OCI-LY3 (cell line): ENCODE measurements at regions not wholly inside any gene's neighbourhood (a gene's known extent, or its start where the extent isn't known, plus 50 kb on each side); places are given as distances from the start of the nearest gene placed in this dataset.

ENCODE experiments used
- H2AFZ ChIP-seq: fragments of 200-600, 300-600 bp; shearing (Covaris generic); 2 replicates; pipeline ENCODE4 v1.6.0; 2014; ENCODE audit warnings: antibody characterized with exemption, low read depth, low read length
- H3K27ac ChIP-seq: fragments of 200-600, 300-600 bp; sonication (generic); 2 replicates; pipeline ENCODE4 v1.5.1; 2014; ENCODE audit warnings: mild to moderate bottlenecking, low read length, moderate library complexity, mixed read lengths
- H3K27me3 ChIP-seq: fragments of 200-600, 300-600 bp; sonication (generic); 2 replicates; pipeline ENCODE4 v1.6.1; 2014; ENCODE audit warnings: low read depth, low read length, mixed read lengths
- H3K36me3 ChIP-seq: fragments of 200-600, 300-600 bp; sonication (generic); replicated peaks from 2 replicates; pipeline ENCODE3; 2014; ENCODE audit warnings: low read depth, low read length, mixed read lengths
- H3K4me1 ChIP-seq: fragments of 300-600, 200-600 bp; sonication (generic); 2 replicates; pipeline ENCODE4 v1.6.1; 2014; ENCODE audit warnings: low read length, mixed read lengths
- H3K4me2 ChIP-seq: fragments of 200-600, 300-600 bp; sonication (generic); 2 replicates; pipeline ENCODE4 v1.6.1; 2014; ENCODE audit warnings: low read length, mixed read lengths
- H3K4me3 ChIP-seq: fragments of 300-600, 200-600 bp; sonication (generic); 2 replicates; pipeline ENCODE4 v1.5.1; 2014; ENCODE audit warnings: antibody characterized with exemption, mild to moderate bottlenecking, low read length, moderate library complexity
- H3K79me2 ChIP-seq: fragments of 300-600, 200-600 bp; shearing (Covaris generic); 2 replicates; pipeline ENCODE4 v1.6.1; 2014; ENCODE audit warnings: mild to moderate bottlenecking, low read length, mixed read lengths
- H3K9ac ChIP-seq: fragments of 300-600, 200-600 bp; shearing (Covaris generic); 2 replicates; pipeline ENCODE4 v1.6.0; 2014; ENCODE audit warnings: mild to moderate bottlenecking, low read length, moderate library complexity
- H3K9me3 ChIP-seq: fragments of 200-600, 300-600 bp; shearing (Covaris generic); 2 replicates; pipeline ENCODE4 v1.6.1; 2014; ENCODE audit warnings: low read length, mixed read lengths; ENCODE audit not compliant: insufficient read depth
- H4K20me1 ChIP-seq: fragments of 200-600, 300-600 bp; sonication (generic); 2 replicates; pipeline ENCODE4 v1.6.1; 2016; ENCODE audit warnings: low read length, mixed read lengths; ENCODE audit not compliant: insufficient read depth
- EZH2phosphoT487 ChIP-seq: fragments of 200-600 bp; shearing (Covaris generic); IDR thresholded peaks from 2 replicates; pipeline ENCODE4 v1.6.1; 2018; ENCODE audit warnings: antibody characterized with exemption, mixed run types, low read depth
- TF ChIP-seq, protein P1 (sequence below): fragments of 200-600, 300-600 bp; sonication (generic); IDR thresholded peaks from 2 replicates; pipeline ENCODE4 v1.5.1; 2014; ENCODE audit warnings: antibody characterized with exemption, low read length, low read depth

DNA sequence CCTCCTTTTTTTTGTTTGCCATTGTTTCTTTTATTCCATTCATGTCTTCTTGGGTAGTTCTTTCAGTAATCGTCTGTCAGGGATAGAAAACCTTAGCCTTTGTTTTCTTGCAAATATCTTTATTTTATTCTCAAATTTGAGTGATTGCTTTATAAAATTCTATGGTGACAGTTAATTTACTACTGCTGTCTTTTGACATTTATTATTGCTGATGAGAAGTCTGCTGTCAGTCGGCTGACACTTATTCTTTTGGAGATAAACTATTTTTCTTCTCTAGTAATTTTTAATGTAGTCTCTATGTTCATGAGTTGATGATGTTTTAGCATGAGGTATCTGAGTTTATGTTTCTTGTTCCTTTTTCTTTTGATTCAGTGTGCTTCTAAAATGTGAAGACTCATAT lies 983.8 kb downstream of the TTLL7 start:
- Histone ChIP-seq H3K27me3 (no peaks in the 10 kb centered on the region), H3K4me1 (no peaks in the 10 kb centered on the region), H3K9ac (no peak overlapping the region), H3K4me2 (no peak overlapping the region), H4K20me1 (no peaks in the 10 kb centered on the region), H3K27ac (no peak overlapping the region), H3K36me3 (peaks cover 6% of the 10 kb centered on the region), H2AFZ (no peak overlapping the region), H3K4me3 (no peak overlapping the region), H3K79me2 (no peaks in the 10 kb centered on the region), H3K9me3 (no peaks in the 10 kb centered on the region)
- TF ChIP-seq, protein P1, sequence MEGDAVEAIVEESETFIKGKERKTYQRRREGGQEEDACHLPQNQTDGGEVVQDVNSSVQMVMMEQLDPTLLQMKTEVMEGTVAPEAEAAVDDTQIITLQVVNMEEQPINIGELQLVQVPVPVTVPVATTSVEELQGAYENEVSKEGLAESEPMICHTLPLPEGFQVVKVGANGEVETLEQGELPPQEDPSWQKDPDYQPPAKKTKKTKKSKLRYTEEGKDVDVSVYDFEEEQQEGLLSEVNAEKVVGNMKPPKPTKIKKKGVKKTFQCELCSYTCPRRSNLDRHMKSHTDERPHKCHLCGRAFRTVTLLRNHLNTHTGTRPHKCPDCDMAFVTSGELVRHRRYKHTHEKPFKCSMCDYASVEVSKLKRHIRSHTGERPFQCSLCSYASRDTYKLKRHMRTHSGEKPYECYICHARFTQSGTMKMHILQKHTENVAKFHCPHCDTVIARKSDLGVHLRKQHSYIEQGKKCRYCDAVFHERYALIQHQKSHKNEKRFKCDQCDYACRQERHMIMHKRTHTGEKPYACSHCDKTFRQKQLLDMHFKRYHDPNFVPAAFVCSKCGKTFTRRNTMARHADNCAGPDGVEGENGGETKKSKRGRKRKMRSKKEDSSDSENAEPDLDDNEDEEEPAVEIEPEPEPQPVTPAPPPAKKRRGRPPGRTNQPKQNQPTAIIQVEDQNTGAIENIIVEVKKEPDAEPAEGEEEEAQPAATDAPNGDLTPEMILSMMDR: no peak
- no peak for TF ChIP-seq EZH2phosphoT487

DNA sequence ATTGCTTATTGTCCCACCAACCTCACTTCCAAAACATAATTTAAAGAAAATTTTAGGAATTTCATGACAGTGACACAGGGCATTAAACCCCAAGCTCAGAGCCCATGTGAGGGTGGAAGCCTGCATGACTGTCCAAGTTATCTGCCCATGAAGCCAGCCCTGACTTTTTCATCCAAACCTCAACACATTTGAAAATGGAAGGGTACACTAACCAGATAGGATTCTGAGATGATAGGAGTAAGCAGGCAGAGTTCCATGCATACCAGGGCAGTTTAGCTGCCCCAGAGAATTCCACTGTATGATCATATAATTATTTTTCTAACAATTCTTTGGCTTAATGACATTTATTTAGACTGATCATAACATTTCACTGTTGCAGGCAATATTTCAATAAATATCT lies 986.0 kb downstream of the TTLL7 start:
- Histone ChIP-seq H3K36me3 (no peaks in the 10 kb centered on the region), H2AFZ (no peak overlapping the region), H4K20me1 (no peaks in the 10 kb centered on the region), H3K4me3 (no peak overlapping the region), H3K79me2 (no peaks in the 10 kb centered on the region), H3K27me3 (no peaks in the 10 kb centered on the region), H3K4me2 (no peak overlapping the region), H3K9me3 (no peaks in the 10 kb centered on the region), H3K4me1 (no peaks in the 10 kb centered on the region), H3K9ac (no peak overlapping the region), H3K27ac (no peak overlapping the region)
- no peak for TF ChIP-seq EZH2phosphoT487
- TF ChIP-seq, protein P1: no peak

DNA sequence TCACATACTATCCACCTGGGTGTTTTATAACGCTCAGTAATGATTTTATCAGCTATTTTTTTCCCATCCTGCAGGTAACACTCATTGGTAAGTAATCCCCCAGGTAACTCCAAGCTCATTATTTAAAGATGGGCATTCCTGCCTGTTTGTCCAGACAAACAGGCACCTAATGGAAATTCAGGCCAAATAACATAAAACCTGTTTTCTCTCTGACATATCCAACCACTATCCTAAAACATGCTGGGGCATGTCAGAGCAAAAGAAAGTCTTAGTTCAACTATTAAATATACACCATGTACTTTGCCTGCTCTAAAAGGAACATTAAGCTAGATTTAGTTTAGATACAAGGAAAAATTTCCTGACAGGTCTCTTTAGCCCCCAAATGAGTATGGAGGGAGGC lies 987.7 kb downstream of the TTLL7 start:
- Histone ChIP-seq H3K27me3 (no peaks in the 10 kb centered on the region), H3K4me1 (no peaks in the 10 kb centered on the region), H3K9me3 (no peaks in the 10 kb centered on the region), H3K4me2 (no peak overlapping the region), H3K79me2 (no peaks in the 10 kb centered on the region), H2AFZ (no peak overlapping the region), H3K36me3 (no peaks in the 10 kb centered on the region), H4K20me1 (no peaks in the 10 kb centered on the region), H3K27ac (no peak overlapping the region), H3K9ac (no peak overlapping the region), H3K4me3 (no peak overlapping the region)
- TF ChIP-seq, protein P1: no peak
- TF ChIP-seq EZH2phosphoT487: no peak

DNA sequence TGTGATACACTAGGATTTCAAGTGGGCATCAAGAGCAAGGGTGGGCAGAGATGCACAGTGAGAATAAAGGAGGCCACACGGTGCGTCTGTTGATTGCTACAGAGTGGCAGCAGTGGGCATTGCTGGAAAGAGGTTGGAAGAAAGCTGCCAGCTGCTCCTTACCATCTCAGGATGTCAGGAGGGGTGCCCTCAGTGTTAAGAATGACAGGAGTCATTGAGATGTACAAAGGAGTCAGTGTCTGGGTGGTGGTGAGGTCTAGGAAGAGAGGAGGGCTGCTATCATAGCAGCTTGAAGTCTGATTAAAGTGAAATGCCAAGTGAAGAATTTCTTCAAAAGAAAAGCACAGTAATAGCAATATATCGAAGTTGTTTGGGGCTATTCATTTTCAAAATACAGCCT lies 992.7 kb downstream of the TTLL7 start:
- Histone ChIP-seq H3K27me3 (no peaks in the 10 kb centered on the region), H3K4me1 (no peaks in the 10 kb centered on the region), H3K36me3 (no peaks in the 10 kb centered on the region), H3K4me3 (no peak overlapping the region), H3K9ac (no peak overlapping the region), H3K4me2 (no peak overlapping the region), H2AFZ (no peak overlapping the region), H3K79me2 (no peaks in the 10 kb centered on the region), H3K9me3 (no peaks in the 10 kb centered on the region), H4K20me1 (no peaks in the 10 kb centered on the region), H3K27ac (no peak overlapping the region)
- TF ChIP-seq, protein P1: no peak
- TF ChIP-seq EZH2phosphoT487: no peak
